ENCODE measurements at regions not wholly inside any gene's neighbourhood (a gene's known extent, or its start where the extent isn't known, plus 50 kb on each side); places are given as distances from the start of the nearest gene placed in this dataset.

DNA sequence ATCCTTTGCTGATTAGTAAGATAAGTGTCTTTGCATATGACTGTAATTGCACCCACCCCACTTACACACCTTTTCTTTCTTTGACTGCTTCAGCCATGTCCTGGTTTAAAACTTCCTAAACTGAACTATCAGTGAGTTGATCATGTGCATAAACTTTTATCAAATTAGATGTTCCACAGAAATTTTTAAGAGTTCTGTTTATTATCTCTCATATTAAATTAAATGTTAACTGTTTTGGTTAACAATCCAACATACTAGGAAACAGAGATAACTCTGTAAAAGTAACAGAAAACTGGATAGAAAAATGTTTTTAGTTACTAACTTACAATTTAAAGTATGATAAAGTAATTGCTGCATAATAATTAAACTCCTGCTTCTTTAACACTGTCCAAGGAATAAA is 959.6 kb upstream of the LRRN3 start:
- no peak for DNase-seq (ENCODE audit: low read depth in 1 of 2, low spot score in 1 of 2)
- Histone ChIP-seq H3K4me3 (replicated peaks; ENCODE audit: insufficient read depth, low read length) (no peak overlapping the region), H3K27me3 (ENCODE audit: insufficient read depth, poor library complexity, severe bottlenecking) (no peaks in the 10 kb centered on the region), H3K27ac (replicated peaks) (no peak overlapping the region)
- TF ChIP-seq, protein P1, sequence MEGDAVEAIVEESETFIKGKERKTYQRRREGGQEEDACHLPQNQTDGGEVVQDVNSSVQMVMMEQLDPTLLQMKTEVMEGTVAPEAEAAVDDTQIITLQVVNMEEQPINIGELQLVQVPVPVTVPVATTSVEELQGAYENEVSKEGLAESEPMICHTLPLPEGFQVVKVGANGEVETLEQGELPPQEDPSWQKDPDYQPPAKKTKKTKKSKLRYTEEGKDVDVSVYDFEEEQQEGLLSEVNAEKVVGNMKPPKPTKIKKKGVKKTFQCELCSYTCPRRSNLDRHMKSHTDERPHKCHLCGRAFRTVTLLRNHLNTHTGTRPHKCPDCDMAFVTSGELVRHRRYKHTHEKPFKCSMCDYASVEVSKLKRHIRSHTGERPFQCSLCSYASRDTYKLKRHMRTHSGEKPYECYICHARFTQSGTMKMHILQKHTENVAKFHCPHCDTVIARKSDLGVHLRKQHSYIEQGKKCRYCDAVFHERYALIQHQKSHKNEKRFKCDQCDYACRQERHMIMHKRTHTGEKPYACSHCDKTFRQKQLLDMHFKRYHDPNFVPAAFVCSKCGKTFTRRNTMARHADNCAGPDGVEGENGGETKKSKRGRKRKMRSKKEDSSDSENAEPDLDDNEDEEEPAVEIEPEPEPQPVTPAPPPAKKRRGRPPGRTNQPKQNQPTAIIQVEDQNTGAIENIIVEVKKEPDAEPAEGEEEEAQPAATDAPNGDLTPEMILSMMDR (IDR thresholded peaks at IDR 0.05; ENCODE audit: insufficient read depth, low read length) = no peak
- TF ChIP-seq POLR2AphosphoS5 (IDR thresholded peaks at IDR 0.05; ENCODE audit: low read depth) (no peak), SPI1 (IDR thresholded peaks at IDR 0.05; ENCODE audit: borderline replicate concordance, low read depth) (no peak), GABPA (IDR thresholded peaks at IDR 0.05; ENCODE audit: low read depth) (no peak)
- TF ChIP-seq, protein P2, sequence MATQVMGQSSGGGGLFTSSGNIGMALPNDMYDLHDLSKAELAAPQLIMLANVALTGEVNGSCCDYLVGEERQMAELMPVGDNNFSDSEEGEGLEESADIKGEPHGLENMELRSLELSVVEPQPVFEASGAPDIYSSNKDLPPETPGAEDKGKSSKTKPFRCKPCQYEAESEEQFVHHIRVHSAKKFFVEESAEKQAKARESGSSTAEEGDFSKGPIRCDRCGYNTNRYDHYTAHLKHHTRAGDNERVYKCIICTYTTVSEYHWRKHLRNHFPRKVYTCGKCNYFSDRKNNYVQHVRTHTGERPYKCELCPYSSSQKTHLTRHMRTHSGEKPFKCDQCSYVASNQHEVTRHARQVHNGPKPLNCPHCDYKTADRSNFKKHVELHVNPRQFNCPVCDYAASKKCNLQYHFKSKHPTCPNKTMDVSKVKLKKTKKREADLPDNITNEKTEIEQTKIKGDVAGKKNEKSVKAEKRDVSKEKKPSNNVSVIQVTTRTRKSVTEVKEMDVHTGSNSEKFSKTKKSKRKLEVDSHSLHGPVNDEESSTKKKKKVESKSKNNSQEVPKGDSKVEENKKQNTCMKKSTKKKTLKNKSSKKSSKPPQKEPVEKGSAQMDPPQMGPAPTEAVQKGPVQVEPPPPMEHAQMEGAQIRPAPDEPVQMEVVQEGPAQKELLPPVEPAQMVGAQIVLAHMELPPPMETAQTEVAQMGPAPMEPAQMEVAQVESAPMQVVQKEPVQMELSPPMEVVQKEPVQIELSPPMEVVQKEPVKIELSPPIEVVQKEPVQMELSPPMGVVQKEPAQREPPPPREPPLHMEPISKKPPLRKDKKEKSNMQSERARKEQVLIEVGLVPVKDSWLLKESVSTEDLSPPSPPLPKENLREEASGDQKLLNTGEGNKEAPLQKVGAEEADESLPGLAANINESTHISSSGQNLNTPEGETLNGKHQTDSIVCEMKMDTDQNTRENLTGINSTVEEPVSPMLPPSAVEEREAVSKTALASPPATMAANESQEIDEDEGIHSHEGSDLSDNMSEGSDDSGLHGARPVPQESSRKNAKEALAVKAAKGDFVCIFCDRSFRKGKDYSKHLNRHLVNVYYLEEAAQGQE (IDR thresholded peaks at IDR 0.05; ENCODE audit: insufficient replicate concordance, low read depth) = no peak

- Histone ChIP-seq H3K27me3 (ENCODE audit: insufficient read depth, poor library complexity, severe bottlenecking) (no peaks in the 10 kb centered on the region), H3K4me3 (replicated peaks; ENCODE audit: insufficient read depth, low read length) (no peak overlapping the region), H3K27ac (replicated peaks) (no peak overlapping the region)
- no peak for DNase-seq (ENCODE audit: low read depth in 1 of 2, low spot score in 1 of 2)
- TF ChIP-seq POLR2AphosphoS5 (IDR thresholded peaks at IDR 0.05; ENCODE audit: low read depth) (no peak), SPI1 (IDR thresholded peaks at IDR 0.05; ENCODE audit: borderline replicate concordance, low read depth) (no peak), GABPA (IDR thresholded peaks at IDR 0.05; ENCODE audit: low read depth) (no peak)
- TF ChIP-seq, protein P2 (IDR thresholded peaks at IDR 0.05; ENCODE audit: insufficient replicate concordance, low read depth) = no peak
These were observed 951.9 kb upstream of the LRRN3 start for GRCh38 chr7:110139056-110139455.

- no peak for DNase-seq (ENCODE audit: low read depth in 1 of 2, low spot score in 1 of 2)
- Histone ChIP-seq H3K27me3 (ENCODE audit: insufficient read depth, poor library complexity, severe bottlenecking) (no peaks in the 10 kb centered on the region), H3K4me3 (replicated peaks; ENCODE audit: insufficient read depth, low read length) (no peak overlapping the region), H3K27ac (replicated peaks) (no peak overlapping the region)
- TF ChIP-seq, protein P2 (IDR thresholded peaks at IDR 0.05; ENCODE audit: insufficient replicate concordance, low read depth) = no peak
- TF ChIP-seq SPI1 (IDR thresholded peaks at IDR 0.05; ENCODE audit: borderline replicate concordance, low read depth) = no peak
- no peak for TF ChIP-seq POLR2AphosphoS5 (IDR thresholded peaks at IDR 0.05; ENCODE audit: low read depth)
- TF ChIP-seq, protein P1 (IDR thresholded peaks at IDR 0.05; ENCODE audit: insufficient read depth, low read length) = no peak
- no peak for TF ChIP-seq GABPA (IDR thresholded peaks at IDR 0.05; ENCODE audit: low read depth)
These were observed 947.9 kb upstream of the LRRN3 start for GRCh38 chr7:110142939-110143526.

Data from HL-60 (cell line).